Fibroblast of mammary gland (primary cell): ENCODE measurements at regions not wholly inside any gene's neighbourhood (a gene's known extent, or its start where the extent isn't known, plus 50 kb on each side); places are given as distances from the start of the nearest gene placed in this dataset.
"Not testable (repeated sequence)": the region's sequence is repeated elsewhere in the genome, so short reads cannot be mapped to it uniquely, and the experiment has no call there.

ENCODE experiments used
- DNase-seq: peaks from one replicate; pipeline ENCODE4 v3.0.0-alpha.2; 2010; ENCODE audit warnings: low read depth
- H3K4me3 ChIP-seq: 2 replicates; pipeline ENCODE4 v1.5.1; 2011; ENCODE audit warnings: low read depth, mild to moderate bottlenecking, low read length, moderate library complexity; ENCODE audit not compliant: control insufficient read depth
- CTCF ChIP-seq: conservative IDR thresholded peaks from 2 replicates; pipeline ENCODE4 v1.5.1; 2011; ENCODE audit warnings: low read depth, low read length, inconsistent platforms; ENCODE audit not compliant: control insufficient read depth, insufficient read depth

- no peak for DNase-seq
- no peak overlapping the region for H3K4me3 ChIP-seq
- no peak for TF ChIP-seq CTCF
Observed at GRCh38 chr7:32677593-32677992, 182.3 kb downstream of the AVL9 start.

DNA sequence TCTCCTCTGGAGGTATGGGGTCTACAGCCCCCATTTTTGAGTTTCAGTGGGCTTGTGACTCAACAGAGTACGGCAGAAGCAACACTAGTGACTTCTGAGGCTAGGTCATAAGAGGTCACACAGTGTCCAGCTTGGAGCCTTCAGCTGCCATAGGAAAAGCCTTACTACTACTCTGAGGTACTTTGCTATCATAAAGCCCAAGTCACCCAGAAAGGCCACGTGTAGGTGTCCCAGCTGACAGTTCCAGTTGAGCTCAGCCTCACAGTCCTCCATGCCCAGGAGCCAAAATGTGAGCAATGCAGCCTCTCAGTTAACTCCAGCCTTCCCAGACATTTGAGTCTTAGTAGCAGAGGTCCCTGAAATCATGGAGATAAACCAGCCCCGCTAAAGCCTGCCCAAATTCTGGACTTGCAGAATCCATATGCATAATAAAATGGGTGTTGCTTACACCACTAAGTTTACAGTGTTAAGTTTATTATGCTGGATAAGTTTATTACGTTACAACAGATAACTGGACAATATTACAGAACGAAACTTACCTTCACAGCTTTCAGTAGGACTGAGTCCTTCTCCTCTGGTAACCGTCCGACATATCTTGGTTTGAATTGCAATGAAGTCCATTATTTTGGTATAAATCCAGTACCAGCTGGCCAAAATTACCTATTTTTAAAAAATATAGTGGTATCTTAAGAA, 181.1 kb downstream of the AVL9 start:
- DNase-seq = no peak
- H3K4me3 ChIP-seq = no peak overlapping the region
- no peak for TF ChIP-seq CTCF

GRCh38 chr7:32673275-32673983, 178.1 kb downstream of the AVL9 start:
- no peak for DNase-seq
- no peak for TF ChIP-seq CTCF
- H3K4me3 ChIP-seq = no peak overlapping the region

GRCh38 chr7:32670110-32671025, 175.1 kb downstream of the AVL9 start:
- TF ChIP-seq CTCF = no peak
- peak; percentile 51 for DNase-seq
- H3K4me3 ChIP-seq = no peak overlapping the region

DNA sequence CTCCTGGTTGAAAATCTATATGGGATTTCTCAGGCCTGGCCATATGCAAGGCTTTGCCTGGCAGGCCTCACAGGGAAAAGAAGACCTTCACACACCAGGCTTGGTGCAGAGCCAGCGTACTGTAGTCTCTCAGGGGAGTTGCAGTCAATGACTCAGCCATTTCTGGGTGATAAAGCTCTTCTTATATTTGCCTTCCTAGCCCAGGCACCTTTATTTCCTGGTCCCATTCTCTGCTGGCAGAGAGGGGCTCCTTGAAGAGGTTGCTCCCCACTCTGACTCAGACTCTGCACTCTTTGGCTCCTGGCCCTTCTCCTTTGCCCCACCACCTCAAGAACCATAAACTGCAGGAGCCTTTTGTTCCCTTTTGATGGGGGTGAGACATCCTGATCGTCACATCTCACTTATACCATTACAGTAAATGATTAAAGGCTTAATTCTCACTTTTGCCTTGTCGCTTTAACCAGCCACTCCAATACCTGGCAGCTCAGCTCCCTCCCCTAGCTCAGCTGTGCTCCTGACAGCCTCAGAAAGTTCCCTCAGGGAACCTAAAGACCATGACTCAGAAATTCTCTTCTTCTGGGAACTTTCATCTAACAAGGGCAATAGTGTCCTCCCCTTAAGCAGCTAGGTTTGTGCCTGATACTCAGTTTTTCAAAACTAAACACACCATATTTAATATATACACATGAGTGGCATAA, 174.0 kb downstream of the AVL9 start:
- H3K4me3 ChIP-seq = not testable (repeated sequence)
- peak; percentile 78 for DNase-seq

GRCh38 chr7:32668387-32669097, 173.3 kb downstream of the AVL9 start:
- DNase-seq = peak; percentile 70
- not testable (repeated sequence) for H3K4me3 ChIP-seq

DNA sequence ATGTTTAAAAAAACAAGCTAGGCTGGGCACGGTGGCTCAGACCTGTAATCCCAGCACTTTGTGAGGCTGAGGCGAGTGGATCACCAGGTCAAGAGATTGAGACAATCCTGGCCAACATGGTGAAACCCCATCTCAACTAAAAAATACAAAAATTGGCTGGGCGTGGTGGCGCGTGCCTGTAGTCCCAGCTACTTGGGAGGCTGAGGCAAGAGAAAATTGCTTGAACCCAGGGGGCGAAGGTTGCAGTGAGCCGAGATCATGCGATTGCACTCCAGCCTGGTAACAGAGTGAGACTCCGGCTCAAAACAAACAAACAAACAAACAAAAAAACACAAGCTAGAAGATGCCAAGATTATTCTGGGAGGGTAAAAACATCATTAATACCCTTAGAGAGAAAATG, 172.3 kb downstream of the AVL9 start:
- DNase-seq, H3K4me3 ChIP-seq: not testable (repeated sequence)

- not testable (repeated sequence) for DNase-seq, H3K4me3 ChIP-seq
Observed at GRCh38 chr7:32663805-32664211, 168.5 kb downstream of the AVL9 start.

DNA sequence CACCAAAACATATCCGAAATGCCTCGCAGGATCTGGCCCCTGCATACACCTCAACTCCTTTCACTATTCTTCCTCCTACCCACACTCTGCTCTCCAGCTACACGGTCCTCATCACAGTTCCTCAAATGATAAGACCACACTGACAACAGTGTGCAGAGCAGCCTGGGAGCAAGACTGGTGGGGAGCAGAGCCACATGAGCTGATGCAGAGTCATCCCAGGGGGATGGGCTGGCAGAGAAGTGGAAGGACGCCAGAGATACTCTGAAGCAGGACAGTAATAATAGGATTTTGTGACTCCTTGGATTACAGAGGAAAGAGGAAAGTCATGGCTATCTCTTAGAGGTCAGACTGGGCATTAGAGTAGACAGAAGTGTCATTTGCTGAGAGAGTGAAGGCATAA, 167.2 kb downstream of the AVL9 start:
- H3K4me3 ChIP-seq, DNase-seq: not testable (repeated sequence)
